GM21528 (cell line): ENCODE measurements at regions not wholly inside any gene's neighbourhood (a gene's known extent, or its start where the extent isn't known, plus 50 kb on each side); places are given as distances from the start of the nearest gene placed in this dataset.

ENCODE experiments used
- ATAC-seq: cut with Tn5 transposase; IDR thresholded peaks from one replicate; pipeline ENCODE4 v1.9.1; 2021; ENCODE audit warnings: mild to moderate bottlenecking, moderate library complexity; ENCODE audit not compliant: unreplicated experiment, low FRiP score

DNA sequence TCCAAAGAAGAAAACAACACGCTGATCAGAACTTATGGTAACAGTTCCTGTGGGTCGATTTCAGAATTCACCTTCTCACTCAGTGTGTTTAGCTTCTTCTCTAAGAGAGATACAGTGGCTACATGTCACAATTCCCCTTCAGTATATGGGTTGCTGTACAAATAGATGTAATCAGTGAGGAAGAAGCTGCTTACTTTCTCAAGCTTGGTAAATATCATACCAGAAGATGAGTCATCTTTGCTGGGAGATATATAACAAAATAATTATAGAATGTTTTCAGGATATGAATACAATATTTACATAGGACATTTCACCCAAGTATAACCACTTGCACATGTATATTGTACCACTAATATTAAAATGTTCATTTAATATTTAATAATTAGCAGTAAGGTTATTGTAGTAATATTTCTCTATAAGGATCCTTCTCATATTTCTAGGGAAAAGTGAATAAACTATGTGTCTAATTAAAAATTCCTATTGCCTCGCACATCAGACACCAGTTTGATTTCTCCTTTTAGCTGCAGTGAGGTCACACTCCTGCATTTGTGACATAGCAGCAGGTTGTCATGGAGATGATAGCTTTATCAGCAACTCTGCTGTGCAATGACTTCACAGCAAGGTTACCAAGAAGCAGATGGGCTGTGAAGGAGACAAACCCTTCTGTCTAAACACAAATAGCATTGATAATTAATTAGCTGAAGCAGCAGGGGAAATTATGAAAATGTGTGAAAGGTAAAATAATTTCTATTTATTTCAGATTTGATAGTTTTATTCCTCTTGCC is 211.4 kb downstream of the TUSC7 start:
- no peak for ATAC-seq

DNA sequence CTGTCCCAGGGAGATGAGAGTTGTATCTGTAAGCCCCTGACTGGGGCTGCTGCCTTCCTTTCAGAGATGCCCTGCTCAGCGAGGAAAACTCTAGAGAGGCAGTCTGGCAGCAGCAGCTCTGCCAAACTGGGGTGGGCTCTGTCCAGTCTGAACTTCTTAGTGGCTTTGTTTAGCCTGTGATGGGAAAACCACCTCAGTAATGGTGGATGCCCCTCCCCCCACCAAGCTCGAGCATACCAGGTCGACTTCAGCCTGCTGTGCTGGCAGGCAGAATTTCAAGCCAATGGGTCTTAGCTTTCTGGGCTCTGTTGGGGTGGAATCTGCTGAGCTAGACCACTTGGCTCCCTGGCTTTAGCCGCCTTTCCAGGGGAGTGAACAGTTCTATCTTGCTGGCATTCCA is 218.3 kb downstream of the TUSC7 start:
- ATAC-seq = no peak

DNA sequence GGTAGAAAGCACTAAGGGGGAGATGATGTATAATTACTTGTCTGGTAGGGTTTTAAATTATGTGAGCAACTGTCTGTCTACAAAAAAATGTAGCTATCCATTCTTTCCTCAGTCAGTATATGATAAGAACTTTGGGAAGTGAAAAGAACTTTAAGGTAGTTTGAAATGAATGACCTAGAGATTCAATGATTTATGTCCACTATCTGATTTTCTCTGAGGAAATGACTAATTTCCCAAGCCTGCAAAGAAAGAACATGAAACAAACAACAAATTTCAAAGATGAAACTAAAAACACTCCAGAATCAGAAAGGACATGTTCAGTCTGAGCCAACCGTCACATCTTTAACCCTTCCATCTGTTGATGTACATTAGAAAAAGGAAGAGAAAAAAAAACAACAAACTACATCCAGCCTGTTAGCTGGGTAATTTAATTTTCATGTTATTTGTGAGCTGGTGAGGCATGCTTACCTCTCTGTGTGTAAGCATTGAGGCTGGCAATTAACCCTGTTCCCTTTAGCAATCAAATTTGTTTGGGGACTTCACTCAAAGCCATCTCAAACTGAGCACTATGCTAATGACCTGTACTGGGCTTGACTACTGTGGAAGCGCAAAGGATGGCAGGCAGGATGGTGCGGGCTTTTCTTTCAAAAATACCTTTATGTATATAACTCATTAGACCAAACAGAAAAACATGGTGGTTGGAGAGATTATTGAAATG is 220.1 kb downstream of the TUSC7 start:
- no peak for ATAC-seq

DNA sequence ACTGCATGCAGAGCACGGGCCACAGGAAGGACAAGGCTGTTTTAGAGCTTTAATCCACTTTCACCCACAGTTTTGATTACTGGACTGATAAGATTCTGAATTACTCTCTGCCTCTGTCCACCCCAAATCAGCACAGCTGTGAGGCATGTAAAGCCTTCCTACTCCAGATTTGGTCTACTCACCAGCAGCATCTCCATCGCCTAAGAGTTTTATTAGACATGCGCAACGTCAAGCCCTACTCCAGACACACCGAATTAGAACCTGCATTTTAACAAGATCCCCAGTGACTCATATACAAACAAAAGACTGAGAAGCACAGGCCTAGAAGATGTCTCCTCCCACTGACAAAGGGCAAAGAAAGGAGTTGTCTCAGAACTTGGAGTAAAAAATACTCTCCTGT is 221.2 kb downstream of the TUSC7 start:
- ATAC-seq = no peak

DNA sequence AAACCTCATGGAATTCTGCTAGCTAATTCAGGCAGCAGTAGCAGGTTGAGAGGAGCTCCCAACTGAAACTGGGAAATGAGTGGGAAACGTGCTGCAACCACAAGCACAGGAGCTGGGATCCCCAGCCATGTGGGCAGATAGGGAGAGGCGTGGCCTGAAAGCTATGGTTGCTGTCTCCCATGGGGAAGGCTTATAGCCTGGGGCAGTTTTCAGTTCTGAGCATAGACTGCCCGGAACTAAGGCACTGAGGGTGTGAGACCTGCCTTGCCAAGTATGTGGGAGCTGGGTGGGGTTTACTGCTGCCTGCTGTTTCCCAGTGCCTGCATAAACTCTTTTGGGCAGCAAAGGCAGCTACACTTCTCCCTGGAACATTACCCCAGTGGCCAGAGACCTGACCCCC is 229.5 kb downstream of the TUSC7 start:
- no peak for ATAC-seq

DNA sequence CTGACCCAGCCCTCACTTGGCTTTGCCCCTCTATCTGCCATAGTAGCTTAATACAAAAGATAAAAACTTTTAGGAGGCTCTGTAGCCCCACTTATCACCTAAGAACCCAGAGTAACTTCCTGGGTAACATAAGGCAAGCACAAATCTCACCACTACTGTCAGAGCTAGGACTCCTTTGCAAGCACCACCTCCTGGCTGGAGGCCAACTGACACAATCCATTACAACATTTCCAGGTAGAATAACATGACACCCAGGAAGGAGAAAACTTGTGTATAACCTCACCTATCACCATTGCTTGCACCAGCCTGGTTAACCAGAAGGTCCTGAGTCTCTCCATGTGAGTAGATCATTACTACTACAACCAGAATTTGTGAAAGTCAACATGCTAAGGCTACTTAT is 230.0 kb downstream of the TUSC7 start:
- no peak for ATAC-seq

DNA sequence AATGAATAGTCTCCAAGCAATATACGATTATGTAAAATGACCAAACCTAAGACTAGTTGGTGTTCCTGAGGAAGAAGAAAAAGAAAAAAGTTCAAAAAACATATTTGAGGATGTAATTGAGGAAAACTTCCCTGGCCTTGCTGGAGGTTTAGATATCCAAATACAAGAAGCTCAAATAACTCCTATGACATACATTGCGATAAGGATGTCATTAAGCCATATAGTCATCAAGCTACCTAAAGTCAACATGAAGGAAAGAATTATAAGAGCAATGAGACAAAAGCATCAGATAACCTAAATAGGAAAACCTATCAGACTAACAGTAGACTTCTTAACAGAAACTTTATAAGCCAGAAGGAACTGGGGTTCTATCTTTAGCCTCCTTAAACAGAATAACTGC is 231.1 kb downstream of the TUSC7 start:
- ATAC-seq = no peak

DNA sequence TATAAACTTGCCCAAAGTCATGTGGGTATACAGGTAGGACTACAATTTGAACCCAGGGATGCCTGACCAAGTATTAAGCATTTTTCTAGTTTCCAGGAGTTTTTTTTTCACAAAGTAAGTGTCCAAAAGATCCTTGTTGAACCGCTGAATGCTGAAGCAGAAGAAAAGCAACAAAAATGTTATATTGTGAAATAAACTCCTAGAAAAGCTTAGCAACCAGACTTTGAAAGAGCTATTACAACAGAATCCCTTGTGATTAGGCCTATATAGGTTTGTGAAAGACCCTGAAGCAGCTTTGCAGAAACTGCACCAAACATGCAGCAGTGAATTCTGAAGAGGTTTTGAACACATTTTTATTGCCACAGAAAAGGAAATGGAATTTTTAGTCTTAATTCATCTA is 236.8 kb downstream of the TUSC7 start:
- ATAC-seq = no peak

DNA sequence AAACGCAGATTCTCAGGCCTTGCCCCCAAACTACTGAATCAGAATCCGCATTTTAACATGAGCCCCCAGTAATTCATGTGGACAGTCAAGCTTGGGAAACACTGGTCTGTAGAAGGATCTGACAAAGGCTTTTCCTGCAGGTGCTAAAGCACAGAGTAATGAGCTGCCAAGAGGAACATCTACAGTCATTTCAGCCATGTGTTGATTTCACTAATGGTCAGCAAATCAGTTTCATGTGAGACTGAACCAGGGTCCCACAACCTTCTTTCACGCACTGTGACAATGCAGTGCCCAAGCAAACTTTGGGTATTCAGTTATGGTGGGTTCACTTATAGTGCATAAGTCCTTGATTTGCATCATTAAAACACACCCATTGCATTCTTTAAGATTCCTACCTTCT is 237.6 kb downstream of the TUSC7 start:
- no peak for ATAC-seq

DNA sequence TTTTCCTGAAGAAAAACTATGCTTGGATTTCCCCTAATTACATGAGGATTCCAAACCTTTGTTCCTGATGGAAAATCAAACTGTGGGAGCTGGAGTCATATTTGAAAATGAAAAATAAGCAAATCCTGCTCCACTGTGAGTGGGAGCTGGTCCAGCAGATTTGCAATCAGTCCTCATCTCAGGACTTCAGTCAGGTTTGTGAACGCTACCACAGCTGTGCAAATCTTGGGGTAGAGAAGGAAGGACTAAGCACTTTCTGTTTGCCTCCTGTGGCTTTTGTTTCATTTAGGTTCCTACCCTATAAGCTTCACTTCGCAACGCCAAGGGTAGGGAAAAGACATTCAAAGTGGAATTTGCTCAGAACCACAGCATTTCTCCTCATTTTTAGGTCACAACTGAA is 238.2 kb downstream of the TUSC7 start:
- ATAC-seq = no peak

DNA sequence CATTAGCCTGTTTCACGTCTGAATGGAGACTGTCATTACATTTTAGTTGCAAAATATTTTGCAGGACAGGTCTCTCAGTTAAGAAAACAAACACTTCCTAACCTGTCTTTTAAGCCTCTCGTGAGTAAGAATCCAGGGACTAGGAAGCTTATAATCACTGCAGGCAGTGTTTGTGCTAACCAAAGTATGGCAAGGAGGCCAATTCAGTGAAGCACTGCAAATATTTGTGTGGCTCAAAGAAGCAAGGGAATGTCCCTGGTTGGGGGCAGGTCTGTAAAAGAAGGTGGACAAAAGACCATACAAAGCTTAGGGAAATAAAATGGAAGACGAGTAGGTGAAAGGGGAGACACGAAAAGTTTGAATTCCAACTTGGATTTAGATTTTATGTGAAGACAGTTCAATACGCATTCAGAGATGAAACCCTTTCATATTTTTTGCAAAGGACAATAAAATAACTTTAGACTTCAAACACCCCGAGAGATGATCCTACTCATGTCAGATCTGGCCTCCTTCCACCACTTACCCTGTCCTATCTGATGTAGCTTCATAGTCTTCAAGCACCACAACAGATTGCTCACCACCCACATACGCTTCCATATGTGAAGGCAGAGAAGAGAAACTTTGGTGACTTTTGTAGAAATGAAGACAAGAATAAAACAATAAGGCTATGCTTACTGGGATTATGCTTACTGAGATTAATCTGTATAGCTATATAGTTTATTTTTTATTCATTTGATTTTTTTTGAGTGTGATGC is 240.9 kb downstream of the TUSC7 start:
- no peak for ATAC-seq

DNA sequence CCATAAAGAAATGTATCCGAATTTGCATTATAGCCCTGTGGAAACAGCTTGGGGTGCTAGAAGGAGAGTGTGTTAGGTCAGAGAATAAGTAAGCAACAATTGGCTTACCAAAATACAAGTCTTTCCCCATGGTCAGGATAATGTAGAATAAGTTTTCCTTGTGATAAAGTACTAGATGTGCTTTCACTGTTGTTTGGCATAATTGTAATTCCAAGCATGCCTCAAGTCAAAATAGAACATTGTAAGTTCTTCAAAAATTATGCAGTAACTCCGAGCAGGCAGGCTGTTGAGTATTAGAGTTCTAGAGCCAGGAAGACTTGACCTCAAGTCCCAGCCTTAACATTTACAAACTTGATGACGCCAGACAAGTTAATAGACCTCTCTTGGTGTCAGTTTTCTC is 242.0 kb downstream of the TUSC7 start:
- no peak for ATAC-seq

DNA sequence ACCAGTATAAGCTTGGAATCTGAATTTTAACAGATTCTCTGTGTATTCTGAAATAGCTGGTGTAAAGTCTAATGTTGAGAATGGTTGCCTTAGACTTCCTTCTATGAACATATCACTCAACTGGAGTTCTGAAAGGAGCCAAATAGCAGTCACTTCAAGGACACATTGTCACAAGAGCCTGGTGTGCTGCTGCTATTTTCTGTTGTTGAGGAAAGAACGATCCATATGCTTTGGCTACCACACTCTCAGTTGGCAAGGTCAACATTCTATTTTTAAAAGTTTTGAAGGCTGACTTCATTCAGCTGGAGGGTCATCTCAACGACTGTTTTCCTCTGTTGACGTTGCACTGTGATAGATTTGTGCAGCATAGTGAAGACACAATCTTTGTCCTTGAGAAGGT is 248.7 kb downstream of the TUSC7 start:
- ATAC-seq = no peak

DNA sequence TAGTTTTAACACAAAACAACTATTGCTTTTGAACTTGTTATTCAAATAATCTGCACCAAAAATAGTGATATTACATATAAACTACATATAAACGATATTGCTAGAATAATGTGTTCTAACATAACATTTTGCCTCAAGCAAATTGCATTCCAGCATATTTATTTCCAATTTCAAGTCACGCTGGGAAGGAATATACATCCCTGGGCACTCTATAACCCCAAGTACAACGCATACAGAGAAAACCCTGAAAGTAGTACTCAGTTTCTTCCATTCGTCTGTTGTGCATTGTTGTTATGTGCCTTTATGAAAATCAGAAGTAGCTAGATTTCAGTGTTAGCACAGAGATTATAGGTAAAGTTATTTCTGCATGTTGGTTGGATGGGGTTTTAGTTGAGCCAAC is 251.5 kb downstream of the TUSC7 start:
- ATAC-seq = no peak

DNA sequence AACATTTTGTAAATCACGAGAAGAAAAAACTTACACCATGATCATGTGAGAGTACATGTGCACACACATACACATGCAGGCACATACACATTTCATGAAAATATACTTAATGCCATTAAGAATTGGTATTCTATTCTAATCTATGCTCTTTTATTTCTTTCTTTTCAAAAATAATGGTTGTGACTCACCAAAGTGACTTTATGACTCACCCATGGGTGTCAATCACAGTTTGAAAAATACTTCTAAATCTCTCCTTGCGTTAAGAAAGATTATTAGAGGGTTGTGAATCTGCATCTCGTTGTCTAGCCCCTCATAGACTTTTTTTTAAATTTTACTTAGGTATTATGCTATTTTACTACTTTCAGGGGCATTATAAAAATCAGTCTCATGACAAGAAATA is 254.2 kb downstream of the TUSC7 start:
- no peak for ATAC-seq

DNA sequence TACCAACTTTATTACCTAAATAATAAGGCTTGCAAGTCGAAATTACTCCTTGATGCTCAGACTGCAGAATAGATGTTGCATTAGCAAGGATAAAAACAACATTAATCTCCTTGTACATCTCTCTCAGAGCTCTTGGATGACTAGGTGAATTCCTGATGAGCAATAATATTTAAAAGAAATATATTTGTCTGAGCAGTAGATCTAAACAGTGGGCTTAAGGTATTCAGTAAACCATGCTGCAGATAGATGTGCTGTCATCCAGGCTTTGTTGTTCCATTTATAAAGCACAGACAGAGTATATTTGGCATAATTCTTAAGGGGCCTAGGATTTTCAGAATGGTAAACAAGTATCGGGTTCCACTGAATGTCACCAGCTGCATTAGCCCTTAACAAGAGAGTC is 257.1 kb downstream of the TUSC7 start:
- no peak for ATAC-seq

DNA sequence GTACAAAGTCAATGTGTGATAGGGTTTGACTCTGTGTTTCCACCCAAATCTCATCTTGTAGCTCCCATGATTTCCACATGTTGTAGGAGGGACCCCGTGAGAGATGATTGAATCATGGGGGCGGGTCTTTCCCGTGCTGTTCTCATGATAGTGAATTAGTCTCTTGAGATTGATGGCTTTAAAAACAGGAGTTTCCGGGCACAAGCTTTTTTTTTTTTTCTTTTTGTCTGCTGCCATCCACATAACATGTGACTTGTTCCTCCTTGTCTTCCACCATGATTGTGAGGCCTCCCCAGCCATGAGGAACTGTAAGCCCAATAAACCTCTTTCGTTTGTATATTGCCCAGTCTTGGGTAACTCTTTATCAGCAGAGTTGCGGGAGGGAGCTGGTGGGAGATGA is 259.6 kb downstream of the TUSC7 start:
- no peak for ATAC-seq

DNA sequence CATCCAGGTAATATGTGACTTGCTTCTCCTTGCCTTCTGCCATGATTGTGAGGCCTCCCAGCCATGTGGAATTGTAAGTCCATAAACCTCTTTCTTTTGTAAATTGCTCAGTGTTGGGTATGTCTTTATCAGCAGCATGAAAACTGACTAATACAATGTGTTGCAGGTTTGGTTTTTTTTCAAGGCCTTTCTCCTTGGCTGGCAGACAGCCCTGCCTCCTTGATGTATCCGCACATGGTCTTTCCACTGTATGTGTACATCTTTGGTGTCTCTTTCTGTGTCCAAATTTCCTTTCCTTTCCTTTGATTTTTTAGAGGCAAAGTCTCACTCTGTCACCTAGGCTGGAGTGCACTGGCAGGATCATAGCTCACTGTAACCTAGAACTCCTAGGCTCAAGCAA is 260.1 kb downstream of the TUSC7 start:
- ATAC-seq = no peak

DNA sequence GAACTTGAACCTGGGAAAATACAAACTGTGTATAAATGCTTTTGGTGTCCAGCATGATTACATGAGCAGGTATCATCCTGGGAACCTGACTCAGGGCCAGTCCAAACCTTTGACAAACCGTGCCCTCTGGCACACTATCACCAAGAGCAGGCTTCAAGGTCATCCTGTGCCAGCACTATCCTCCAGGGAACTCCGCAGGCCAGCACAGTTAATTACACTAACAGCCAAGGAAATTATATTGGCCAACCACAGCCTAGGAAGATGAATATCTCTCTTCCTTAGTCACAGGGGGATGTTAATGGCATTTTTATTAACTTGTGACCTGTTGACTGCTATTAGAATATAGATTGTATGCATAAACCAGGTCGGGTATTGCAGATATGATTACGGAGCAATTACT is 262.0 kb downstream of the TUSC7 start:
- no peak for ATAC-seq

DNA sequence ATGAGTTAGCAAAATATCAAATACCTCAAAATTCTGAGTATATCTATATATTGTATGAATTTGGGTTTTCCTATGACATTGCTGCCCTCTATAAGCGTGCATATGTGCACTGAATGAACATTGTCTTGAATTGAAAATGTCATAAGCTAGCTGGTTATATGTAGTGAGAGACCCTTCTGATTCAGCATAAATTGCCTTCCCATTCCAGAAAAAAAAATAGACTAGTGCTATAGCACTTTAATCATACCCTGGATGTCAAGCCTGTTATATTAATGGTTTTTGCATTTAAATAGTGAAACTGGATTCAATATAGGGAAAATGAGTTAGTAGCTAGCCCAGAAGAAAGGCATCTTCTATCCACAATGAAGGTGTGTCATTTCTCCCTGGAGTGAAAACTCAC is 265.1 kb downstream of the TUSC7 start:
- ATAC-seq = no peak

DNA sequence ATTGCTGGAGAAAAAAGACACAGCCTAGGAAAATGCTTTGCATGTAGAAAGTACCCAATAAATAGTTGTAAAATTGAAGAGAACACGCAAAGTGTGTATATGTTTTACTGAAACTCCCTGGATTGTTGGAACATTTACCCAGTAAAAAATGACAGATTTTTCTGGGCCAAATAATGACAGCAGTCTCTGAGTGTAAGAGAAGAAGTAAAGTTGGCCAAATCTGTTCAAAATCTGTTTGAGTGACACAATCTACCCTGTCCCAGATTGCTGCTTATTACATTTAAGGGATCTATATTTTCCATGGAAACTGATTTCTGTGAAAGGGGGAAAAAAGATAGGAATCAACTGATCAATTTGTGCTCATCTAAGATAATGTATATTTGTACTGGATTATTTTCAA is 267.9 kb downstream of the TUSC7 start:
- ATAC-seq = no peak

DNA sequence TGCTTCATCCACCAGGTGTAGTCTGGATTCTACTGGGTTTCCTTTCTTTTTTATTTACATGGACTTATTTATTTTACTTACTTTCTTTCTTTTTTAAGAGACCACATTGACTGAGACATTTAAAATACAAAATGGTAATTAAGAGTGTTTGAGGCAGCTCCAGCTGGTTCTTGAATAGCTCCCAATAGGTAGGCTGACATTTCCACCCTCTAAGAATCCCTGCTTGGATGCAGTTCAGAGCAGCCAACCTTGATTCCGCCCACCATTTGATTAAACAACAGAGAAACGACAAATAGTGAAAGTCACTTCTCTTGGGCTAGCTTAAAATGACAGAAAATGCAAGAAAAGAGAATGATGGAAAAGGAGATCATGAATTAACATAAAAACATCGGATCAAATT is 270.5 kb downstream of the TUSC7 start:
- no peak for ATAC-seq
